ENCODE measurements at regions not wholly inside any gene's neighbourhood (a gene's known extent, or its start where the extent isn't known, plus 50 kb on each side); places are given as distances from the start of the nearest gene placed in this dataset.

DNA sequence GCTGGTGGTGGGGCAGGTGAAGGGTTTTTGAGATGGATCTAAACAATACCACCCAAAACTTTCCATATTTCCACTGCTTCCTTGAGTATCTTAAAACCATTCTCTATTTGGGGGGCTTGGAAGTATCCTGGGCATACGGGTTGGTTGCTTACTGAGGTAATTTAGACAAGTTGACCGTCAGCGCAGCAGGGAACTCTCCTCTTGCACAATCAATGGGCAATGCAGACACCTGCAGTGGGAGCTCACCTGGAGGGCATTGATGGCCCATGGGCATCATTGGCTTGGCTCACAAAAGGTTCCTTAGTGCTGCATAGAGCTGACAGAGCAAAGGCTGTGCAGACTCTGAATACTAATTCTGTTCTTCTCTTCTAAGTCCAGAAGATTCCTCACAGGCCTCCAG, 101.5 kb downstream of the EPDR1 start:
- TF ChIP-seq ZFX (IDR thresholded peaks at IDR 0.05) (no peak), CTCF (conservative IDR thresholded peaks at IDR 0.05) (no peak)
- no peak overlapping the region for H3K27ac ChIP-seq

DNA sequence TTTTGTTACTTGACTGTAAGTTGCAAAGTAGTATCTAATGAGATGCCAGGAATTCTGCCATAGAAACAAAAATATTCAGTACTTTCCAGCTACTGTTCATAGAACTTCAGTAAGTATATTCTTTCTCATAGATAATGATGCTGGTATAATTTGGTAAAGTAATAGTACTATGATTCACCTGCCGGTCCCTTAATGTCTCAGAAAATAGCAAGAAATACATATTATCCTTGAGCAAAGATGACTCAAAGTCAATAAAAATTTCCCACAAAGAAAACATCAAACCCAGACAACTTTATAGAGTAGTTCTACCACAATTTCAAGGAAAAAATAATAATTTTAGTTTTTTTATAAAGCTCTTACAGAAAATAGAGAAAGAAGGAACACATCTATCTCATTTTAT, 105.4 kb downstream of the EPDR1 start:
- TF ChIP-seq ZFX (IDR thresholded peaks at IDR 0.05) (no peak), CTCF (conservative IDR thresholded peaks at IDR 0.05) (no peak)
- no peak overlapping the region for H3K27ac ChIP-seq

DNA sequence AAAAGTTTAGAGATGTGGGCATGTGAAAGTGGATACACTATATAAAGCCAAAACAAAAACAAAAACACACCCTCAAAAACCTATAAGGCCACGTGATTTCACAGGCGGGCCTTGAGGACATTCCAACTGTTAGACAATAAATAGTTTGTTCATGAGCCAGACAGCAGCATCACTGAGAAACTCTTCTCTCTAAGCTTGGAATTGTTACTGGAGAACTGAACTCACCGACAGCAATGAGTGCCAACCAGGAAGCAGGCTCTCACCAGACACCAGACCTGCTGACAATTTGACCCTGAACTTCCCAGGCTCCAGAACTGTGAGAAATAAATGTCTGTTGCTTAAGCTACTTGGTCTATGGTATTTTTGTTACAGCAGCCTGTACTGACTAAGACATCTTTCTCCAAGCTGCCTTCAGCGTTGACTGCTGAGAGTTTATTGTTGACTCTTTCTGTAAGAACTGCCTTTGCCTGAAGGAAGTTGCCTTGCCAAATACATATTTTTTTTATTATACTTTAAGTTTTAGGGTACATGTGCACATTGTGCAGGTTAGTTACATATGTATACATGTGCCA, 107.5 kb downstream of the EPDR1 start:
- TF ChIP-seq ZFX (IDR thresholded peaks at IDR 0.05): no peak
- TF ChIP-seq CTCF (conservative IDR thresholded peaks at IDR 0.05): no peak
- H3K27ac ChIP-seq: no peak overlapping the region

GRCh38 chr7:38034062-38034908, 113.8 kb downstream of the EPDR1 start:
- H3K27ac ChIP-seq: no peak overlapping the region
- TF ChIP-seq ZFX (IDR thresholded peaks at IDR 0.05) (no peak), CTCF (conservative IDR thresholded peaks at IDR 0.05) (no peak)

- H3K27ac ChIP-seq: no peak overlapping the region
- TF ChIP-seq CTCF (conservative IDR thresholded peaks at IDR 0.05) (no peak), ZFX (IDR thresholded peaks at IDR 0.05) (no peak)
Observed at GRCh38 chr7:38040831-38041230, 120.4 kb downstream of the EPDR1 start.

- TF ChIP-seq CTCF (conservative IDR thresholded peaks at IDR 0.05): no peak
- TF ChIP-seq ZFX (IDR thresholded peaks at IDR 0.05): no peak
- no peak overlapping the region for H3K27ac ChIP-seq
Observed at GRCh38 chr7:38049679-38050078, 128.4 kb upstream of the STARD3NL start.

GRCh38 chr7:38051311-38051710, 126.7 kb upstream of the STARD3NL start:
- no peak for TF ChIP-seq CTCF (conservative IDR thresholded peaks at IDR 0.05)
- no peak for TF ChIP-seq ZFX (IDR thresholded peaks at IDR 0.05)
- no peak overlapping the region for H3K27ac ChIP-seq
